EL (cell line): ENCODE measurements at regions not wholly inside any gene's neighbourhood (a gene's known extent, or its start where the extent isn't known, plus 50 kb on each side); places are given as distances from the start of the nearest gene placed in this dataset.
"Not testable (repeated sequence)": the region's sequence is repeated elsewhere in the genome, so short reads cannot be mapped to it uniquely, and the experiment has no call there.

ENCODE experiments used
- DNase-seq: peaks from one replicate; pipeline ENCODE4 v3.0.0-alpha.2; 2016

DNA sequence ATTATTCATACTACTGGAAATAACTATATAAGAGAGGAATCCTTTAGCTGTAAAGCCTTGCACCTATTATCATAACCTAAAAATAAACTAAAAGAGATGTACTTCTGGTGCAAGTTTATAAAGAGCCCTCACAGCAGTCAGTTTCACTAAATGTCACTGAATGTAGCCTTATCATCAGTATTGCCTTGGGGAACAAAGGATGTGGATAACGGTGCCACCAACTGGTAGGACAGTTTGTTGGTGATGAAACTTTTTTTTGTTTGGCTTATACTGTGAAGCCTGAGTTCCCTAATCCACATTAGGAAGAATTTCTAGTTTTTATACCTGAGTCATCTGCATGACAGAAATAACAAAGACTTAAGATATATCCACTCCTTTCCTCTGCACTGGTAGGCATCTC is 117.9 kb upstream of the COL1A2 start:
- peak; percentile 53 for DNase-seq

DNA sequence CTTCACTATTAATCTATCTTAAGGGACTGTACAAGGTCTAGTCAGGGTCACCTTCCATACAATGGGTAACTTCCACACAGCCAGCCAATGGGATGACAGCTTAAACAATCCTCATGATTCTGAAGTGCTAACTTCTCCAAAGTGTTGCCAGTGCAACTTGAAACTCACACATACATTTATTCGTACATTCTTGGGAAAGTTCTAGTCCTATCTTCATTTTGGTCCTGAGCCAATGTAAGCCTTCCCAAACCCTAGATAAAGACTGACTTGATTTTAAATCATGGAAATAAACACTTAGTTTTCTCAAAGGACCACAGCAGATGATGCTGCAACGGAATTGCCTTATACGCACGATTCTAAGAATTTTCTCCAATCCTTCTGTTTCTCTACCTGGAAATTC is 117.5 kb upstream of the COL1A2 start:
- no peak for DNase-seq

DNA sequence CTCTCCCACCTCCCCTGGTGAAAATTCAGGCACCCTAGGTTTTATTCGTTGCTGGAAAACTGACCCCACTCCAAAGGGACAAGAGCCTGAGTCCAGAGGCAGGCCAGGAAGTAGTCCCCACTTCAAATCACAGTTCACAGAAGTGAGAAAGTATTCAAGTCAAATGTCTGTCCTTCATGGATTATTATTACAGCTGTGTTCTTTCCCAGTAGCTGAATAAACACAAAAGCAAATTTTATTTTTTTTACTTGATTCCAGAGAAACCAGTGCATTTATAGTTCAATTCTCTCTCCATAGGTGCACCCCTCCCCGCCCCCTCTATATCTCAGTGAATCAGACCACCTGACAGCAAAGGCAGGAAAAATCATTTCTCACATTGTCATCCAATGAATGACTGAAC is 113.8 kb upstream of the COL1A2 start:
- DNase-seq: no peak

- DNase-seq: no peak
Observed at GRCh38 chr7:94284104-94284503, 110.6 kb upstream of the COL1A2 start.

GRCh38 chr7:94286111-94286510 is 108.6 kb upstream of the COL1A2 start:
- no peak for DNase-seq

DNA sequence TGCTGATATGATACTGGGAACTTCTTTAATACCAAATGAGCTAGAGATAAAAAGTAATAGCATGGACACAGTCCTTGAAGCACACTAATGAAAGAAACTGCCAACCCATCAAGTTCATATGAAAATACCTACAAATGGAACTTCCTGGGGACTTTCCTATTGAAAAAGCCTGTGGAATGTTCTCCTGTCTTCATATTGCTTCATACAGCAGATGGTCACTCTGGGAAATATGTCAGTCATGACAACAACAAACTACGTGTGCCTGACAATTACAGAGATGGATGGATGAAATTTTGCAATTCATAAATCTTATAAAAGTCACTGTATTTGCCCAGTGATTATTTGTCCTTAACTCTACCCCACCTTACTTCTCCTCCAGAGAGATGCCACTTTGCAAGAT is 106.6 kb upstream of the COL1A2 start:
- no peak for DNase-seq

GRCh38 chr7:94289071-94289470 is 105.6 kb upstream of the COL1A2 start:
- DNase-seq: peak; percentile 84

DNA sequence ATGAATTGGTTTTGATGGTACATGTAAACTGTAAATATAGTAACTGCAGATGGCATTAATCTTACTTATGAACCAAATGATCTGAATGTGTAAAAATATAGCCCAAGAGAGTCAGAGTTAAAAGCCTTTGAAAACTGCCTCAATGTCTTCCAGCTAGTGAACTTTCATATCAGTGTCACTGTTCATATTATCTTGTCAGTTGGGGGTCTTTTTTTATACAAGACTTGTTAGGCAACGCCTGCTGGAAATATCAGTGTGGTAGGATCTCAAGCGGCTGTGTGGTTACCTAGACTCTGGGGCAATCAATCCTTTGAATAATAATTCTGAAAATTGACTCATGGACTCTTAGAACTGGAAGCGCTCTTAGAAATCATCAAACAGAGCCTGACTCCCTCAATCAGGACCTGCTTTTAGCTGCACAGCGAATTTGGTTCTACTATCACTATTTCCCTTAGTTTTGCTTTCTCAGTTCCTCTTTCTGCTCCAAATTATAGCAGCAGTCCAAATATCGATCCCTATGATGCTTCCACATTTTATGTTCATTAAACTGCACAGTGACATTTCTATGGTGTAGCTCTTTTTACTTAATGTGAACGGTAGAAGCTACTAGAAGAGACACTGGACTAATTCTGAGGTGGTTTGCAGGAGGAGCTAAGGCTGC is 100.1 kb upstream of the COL1A2 start:
- no peak for DNase-seq

- peak; percentile 82 for DNase-seq
Observed at GRCh38 chr7:94295850-94296249, 98.8 kb upstream of the COL1A2 start.

- peak; percentile 28 for DNase-seq
Observed at GRCh38 chr7:94296881-94297280, 97.8 kb upstream of the COL1A2 start.

GRCh38 chr7:94297397-94297838 is 97.3 kb upstream of the COL1A2 start:
- peak; percentile 96 for DNase-seq

- peak; percentile 64 for DNase-seq
Observed at GRCh38 chr7:94298943-94299342, 95.8 kb upstream of the COL1A2 start.

DNA sequence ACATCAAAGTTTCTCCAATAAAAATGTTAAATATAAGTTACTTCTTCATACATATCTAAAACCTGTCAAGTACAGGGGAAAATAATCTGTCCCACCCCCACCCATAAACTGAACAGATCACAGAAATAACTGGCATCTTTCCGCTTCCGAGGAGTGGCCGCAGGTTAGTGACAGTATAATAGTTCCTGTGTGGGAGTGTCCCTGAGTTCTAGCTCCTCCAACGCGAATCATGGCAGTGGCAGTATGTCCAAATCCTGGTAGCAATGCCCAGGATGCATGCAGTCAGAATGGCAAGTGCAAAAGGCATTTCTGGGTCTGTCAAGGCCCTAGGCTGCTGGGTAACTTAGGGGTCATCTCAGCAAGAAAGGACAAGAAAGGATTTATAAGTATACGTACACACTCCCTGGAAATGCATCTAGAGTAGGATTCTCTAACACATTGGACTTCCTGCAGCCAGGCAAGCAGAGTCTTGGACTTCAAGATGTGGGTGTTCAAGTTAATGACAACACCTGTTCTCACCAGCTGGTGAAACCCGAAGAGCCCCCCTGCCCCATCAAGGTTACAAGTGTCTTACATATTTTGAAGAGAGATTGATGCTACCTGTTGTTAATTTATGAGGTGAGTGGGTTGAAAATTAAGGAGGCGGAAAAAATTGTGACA is 94.4 kb upstream of the COL1A2 start:
- DNase-seq: peak; percentile 31

- DNase-seq: peak; percentile 99
Observed at GRCh38 chr7:94301024-94301586, 93.6 kb upstream of the COL1A2 start.

DNA sequence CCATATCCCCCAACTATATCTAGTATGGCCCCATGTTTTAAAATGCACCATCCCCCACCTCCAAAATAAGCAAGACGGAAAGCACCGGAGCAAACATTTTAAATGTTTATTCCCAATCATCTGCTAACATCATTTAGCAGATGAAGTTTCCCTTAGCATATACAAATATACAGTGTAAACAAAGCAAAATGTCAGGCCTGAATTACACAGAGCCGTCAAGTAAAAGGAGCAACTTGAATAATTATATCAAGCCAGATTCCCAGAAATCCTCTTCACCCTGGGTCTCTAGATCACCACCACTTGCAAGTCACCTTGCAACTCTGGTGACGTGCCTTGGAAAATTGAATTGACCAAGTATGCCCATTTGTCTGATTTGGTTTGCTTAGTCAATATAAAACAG is 91.6 kb upstream of the COL1A2 start:
- DNase-seq: no peak

- peak; percentile 55 for DNase-seq
Observed at GRCh38 chr7:94303695-94304094, 91.0 kb upstream of the COL1A2 start.

GRCh38 chr7:94304878-94305277 is 89.8 kb upstream of the COL1A2 start:
- no peak for DNase-seq

GRCh38 chr7:94305836-94306235 is 88.9 kb upstream of the COL1A2 start:
- DNase-seq: no peak

- DNase-seq: no peak
Observed at GRCh38 chr7:94307399-94308048, 87.2 kb upstream of the COL1A2 start.

GRCh38 chr7:94311515-94311914 is 83.2 kb upstream of the COL1A2 start:
- no peak for DNase-seq

- DNase-seq: peak; percentile 72
Observed at GRCh38 chr7:94313926-94314325, 80.8 kb upstream of the COL1A2 start.

DNA sequence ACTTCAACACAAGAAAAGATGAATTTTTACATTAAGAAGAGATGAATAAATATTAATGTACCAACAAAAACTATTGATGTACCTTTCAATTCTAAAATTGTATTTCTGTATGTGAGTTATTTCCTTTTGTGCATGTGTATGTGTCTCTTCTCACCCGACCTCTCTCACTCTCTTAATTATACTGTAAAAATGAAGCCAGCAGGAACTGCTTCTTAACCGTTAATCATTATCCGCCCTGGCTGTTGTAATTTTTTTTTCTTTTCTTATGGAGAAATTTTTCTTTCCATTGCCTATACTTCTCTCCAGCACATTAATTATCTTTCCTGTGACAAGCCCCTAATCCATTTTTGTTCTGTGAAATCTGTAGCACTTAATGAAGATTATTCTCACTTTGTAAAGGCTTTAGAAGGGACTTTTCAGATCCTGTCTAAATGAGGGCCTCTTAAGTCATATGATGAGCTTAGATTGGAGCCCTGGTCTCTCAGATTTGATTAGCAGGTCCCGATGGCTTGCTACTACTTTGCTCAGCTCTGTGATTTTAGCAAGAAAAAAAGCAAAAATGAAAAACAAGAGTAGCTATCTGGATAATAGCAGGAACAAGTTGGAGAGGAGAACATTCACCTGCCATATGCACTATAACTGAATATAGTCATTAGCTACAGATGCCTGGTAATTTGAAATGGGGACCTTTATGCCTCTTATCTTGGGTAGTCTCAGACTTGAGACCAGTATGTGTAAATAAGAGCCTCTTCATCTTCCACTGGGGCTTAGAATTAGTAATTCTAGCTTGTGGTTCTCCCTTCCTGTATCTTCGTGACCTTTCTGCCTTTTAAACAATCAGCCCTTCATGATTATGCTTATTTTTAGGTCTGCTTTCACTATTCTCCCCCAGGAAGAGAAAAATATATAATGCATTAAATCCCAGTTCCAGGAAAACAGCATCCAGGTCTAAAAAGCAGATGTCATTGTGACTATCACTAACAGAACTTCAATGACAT is 80.0 kb upstream of the COL1A2 start:
- DNase-seq: no peak

- not testable (repeated sequence) for DNase-seq
Observed at GRCh38 chr7:94321138-94321537, 73.6 kb upstream of the COL1A2 start.
